ENCODE measurements at regions not wholly inside any gene's neighbourhood (a gene's known extent, or its start where the extent isn't known, plus 50 kb on each side); places are given as distances from the start of the nearest gene placed in this dataset.

- H3K4me3 ChIP-seq (replicated peaks in 1 of 3; ENCODE audit: insufficient read depth in 1 of 3, low read depth in 2 of 3, low read length in 3 of 3), result no peak overlapping the region
- ChIA-PET CTCF (ENCODE audit: low intra/inter-chr PET ratio, low total read pairs) (no interaction called here), POLR2A (no interaction called here)
- no peak overlapping the region for H3K4me2 ChIP-seq (ENCODE audit: low read depth, low read length)
- peaks cover 36% of the 10 kb centered on the region; the same call in 1 of the 2 replicates for H3K9me3 ChIP-seq (ENCODE audit: low read length)
- ATAC-seq (no peak), DNase-seq (ENCODE audit: low spot score) (no peak), FAIRE-seq (no peak)
- no peaks in the 10 kb centered on the region for H3K27me3 ChIP-seq (ENCODE audit: control insufficient read depth in 1 of 2, insufficient read depth in 2 of 2, low read length in 2 of 2)
- no peaks in the 10 kb centered on the region for H3K4me1 ChIP-seq (ENCODE audit: insufficient read depth, low read length)
- H3K9ac ChIP-seq (ENCODE audit: insufficient read depth, low read depth, low read length), result no peak overlapping the region
- H4K20me1 ChIP-seq (ENCODE audit: insufficient read depth, low read length), result no peaks in the 10 kb centered on the region
- no peaks in the 10 kb centered on the region for H3K79me2 ChIP-seq (ENCODE audit: insufficient read depth, low read length)
- H3K27ac ChIP-seq (ENCODE audit: extremely low read length, insufficient read depth, low read length), result no peak overlapping the region
- 5% methylated on average over 1 of the region's 1 CpG for WGBS (ENCODE audit: low lambda C conversion rate)
- no TSS peak for BruUV-seq (replicated peaks)
- H2AFZ ChIP-seq (ENCODE audit: low read length), result no peak overlapping the region
- in situ Hi-C loops (cut with HindIII; ENCODE audit: extremely low pct_ligation_motif_present, low pct_unique_long_range_greater_than_20kb) (no loop called here), intact Hi-C loops (cut with micrococcal nuclease; ENCODE audit: unreplicated experiment) (no loop called here)
- no peaks in the 10 kb centered on the region for H3K36me3 ChIP-seq (replicated peaks in 1 of 2; ENCODE audit: control insufficient read depth in 1 of 2, insufficient read depth in 2 of 2, low read length in 2 of 2)
- no peak for TF ChIP-seq KIAA2018 (CRISPR knock-in tag; IDR thresholded peaks at IDR 0.05; ENCODE audit: borderline replicate concordance)
- no peak for TF ChIP-seq ELF1 (CRISPR knock-in tag; IDR thresholded peaks at IDR 0.05)
- TF ChIP-seq ASH2L (IDR thresholded peaks at IDR 0.05; ENCODE audit: insufficient read length, low read depth, low read length), result no peak
- TF ChIP-seq RCOR2 (CRISPR knock-in tag; IDR thresholded peaks at IDR 0.05), result no peak
- TF ChIP-seq ZNF552 (CRISPR knock-in tag; IDR thresholded peaks at IDR 0.05; ENCODE audit: borderline replicate concordance), result no peak
- no peak for TF ChIP-seq PHF8 (CRISPR knock-in tag; IDR thresholded peaks at IDR 0.05)
- TF ChIP-seq THYN1 (CRISPR knock-in tag; IDR thresholded peaks at IDR 0.05; ENCODE audit: borderline replicate concordance, low read depth), result no peak
- no peak for TF ChIP-seq RNF219 (CRISPR knock-in tag; IDR thresholded peaks at IDR 0.05)
- TF ChIP-seq ZFP37 (CRISPR knock-in tag; IDR thresholded peaks at IDR 0.05; ENCODE audit: borderline replicate concordance), result no peak
- TF ChIP-seq IRX3 (CRISPR knock-in tag; IDR thresholded peaks at IDR 0.05; ENCODE audit: borderline replicate concordance, low read depth), result no peak
- no peak for TF ChIP-seq TCF7L2 (IDR thresholded peaks at IDR 0.05; ENCODE audit: low read depth, low read length)
- no peak for TF ChIP-seq MXD4 (CRISPR knock-in tag; IDR thresholded peaks at IDR 0.05)
These were observed 443.9 kb upstream of the INTU start for GRCh38 chr4:127188847-127189246.
